Stimulated activated CD4-positive, alpha-beta T cell treated with anti-CD3 and anti-CD28 coated beads, Interleukin-2, amount 100 ng/mL, for 4 hours (primary cell): ENCODE measurements at regions not wholly inside any gene's neighbourhood (a gene's known extent, or its start where the extent isn't known, plus 50 kb on each side); places are given as distances from the start of the nearest gene placed in this dataset.

ENCODE experiments used
- DNase-seq: peaks from one replicate; pipeline ENCODE4 v3.0.0-alpha.2; 2020; ENCODE audit warnings: low read depth

DNA sequence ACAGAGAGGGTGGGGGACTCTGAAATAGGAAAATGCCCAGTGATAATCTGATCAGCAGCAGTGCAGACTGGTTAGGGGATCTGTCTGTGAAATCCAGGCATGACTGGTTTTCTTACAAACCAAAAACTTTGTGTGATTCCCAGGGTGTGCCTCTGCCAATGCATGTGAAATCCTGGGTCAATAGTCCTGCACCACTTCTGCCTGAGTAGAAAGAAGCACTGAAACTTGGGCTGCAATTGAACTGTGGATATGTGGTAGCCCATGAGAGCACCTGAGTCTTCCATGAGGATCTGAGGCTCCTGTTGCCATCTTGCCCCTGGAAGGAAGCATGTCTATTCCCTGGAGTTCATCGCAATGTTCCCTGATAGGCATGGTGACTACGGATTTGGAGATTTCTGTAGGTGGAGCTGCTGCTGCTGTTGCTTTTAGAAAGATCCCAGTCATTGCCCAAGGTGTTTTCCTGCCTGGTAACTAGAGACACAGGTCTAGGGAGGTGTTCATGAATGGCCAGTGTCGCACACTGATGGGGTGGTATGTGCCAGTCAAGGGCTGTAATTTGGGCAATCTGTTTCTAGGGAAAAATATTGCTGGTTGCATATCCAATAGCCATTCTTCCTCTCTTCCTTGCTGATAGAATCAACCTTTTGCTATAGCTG is 146.7 kb downstream of the CARTPT start:
- DNase-seq: no peak

DNA sequence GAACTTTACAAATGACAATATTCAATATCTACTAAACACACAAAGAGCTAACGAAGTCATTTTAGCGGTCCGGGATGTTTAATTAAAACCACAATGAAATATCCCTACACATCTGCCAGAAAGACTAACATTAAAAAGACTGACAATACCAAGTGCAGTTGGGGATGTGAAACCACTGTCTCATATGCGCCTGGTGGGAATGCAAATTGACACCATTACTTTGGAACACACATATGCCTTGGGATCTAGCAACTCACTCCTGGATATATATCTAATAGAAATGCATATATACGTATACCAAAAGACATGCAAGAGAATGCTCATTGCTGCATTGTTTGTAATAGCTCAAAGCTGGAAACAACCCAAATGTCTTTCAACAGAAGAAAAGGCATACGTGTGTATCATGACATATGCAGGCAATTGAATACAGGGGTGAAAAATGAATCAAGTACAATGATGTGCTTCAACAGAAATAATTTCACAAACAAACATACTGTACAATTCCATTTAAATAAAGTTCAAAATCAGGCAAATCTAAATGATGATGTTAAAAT is 153.3 kb downstream of the CARTPT start:
- no peak for DNase-seq

DNA sequence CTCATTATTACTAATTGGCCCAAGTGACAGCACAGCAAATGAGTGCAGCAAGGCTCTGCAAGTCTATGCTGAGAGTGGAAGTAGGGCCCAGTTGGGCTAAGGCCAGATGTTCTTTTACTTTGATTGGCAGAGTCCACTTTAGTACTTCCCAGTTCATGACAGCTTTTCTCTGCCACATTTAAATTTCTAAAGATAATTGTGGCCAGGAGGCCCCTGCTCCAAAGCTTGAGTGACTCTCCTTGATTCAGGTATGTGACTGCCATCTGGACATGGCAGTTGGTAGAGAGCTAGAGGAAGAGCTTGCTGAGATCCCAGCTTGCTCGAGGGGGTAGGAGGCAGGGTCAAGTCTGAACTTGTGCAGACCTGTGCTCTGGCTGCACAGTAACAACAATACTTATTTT is 154.1 kb downstream of the CARTPT start:
- DNase-seq: no peak

DNA sequence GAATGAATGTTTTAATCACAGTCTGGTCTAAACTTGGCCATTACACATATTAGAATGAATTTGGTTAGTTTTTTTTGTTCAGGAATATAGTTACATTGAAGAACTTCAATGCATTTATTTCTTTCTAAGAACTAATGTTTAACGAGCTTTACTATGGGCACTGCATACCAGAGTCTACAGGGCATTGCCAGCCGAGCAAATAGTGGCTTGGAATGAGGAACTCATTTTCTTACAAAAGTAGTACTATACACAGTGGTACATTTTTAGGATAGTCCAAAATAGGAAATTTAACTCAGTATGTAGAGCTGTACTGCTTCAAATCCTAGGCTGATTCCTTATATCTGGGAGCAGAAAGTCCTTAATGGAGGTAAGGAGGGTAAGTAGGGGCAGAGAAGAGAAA is 155.4 kb downstream of the CARTPT start:
- DNase-seq: no peak

DNA sequence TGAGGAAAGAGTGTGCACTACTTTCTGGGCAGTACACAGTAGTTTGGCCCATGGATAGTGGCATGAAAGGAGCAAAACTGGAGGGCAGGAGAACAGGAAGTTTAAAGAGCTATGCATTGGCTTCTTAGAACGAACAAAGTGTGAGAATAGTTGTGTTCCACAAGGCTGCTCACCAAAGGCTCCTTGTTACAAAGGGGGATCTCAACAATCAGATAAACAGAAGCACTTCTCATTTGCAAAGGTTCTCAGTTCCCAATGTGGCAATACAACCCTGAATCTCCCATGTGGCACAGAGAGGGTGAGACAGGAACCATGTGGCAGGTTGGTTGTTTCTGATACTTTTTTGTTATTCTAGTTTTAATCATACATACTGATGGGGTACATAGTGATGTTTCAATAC is 158.4 kb downstream of the CARTPT start:
- DNase-seq: no peak

DNA sequence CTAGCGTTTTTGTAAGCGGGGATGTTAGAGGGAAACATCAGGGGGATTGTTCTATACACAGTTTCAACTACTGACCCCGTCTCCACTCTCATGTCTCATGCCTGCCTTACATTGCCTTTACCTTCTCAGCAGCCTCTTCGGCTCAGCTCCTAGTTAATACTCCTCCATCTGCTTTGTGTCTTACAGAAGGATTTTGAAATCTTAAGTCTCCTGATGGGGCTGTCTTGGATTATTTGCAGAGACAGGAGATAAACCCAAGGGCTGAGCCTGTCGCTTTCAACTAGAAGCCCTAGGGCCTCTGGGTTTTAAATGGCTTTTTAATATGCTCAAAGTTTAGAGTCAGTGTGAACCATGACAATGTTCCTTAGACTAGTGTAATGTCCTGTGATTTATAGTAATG is 161.5 kb downstream of the CARTPT start:
- DNase-seq: no peak

DNA sequence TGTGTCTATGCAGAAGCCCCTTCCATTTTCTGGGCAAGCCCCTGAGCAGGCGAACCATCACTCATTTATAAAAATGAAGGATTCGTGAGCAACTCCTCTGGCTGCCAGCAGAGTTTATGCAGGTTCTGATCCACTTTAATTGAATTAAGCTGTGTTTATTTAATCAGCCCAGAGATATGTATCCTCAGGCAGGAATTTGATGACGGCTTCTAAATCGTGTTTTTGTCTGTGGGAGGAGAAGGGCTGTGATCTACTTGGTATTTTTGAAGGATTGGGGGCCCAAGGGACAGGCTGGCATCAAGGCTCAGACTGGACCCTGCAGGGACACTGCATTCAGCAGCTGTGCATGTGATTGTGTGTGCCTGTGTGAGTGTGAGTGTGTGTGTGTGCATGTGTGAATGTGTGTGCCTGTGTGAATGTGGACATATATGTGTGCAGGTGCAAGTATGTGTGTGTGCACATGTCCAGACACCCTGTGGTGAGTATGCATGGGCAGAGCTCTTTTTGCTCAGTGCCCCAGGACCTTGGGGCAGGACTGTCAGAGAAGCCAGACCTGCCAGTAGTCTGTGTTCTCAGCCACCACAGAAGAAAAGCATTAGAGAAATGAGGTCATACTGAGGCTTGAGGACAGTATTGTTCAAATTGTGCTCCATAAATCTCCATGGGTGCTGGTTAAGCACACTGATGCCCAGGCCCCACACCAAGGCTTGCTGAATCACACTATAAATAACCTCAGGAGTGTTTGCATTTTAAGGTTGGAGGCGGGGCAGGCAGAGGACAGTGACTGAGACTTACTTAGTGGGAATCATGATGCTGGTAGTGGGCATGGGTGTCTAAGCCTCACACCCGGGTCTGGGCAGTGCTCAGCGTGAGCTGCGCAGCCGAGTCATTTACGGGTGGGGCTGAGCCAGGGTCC is 164.0 kb downstream of the CARTPT start:
- no peak for DNase-seq

DNA sequence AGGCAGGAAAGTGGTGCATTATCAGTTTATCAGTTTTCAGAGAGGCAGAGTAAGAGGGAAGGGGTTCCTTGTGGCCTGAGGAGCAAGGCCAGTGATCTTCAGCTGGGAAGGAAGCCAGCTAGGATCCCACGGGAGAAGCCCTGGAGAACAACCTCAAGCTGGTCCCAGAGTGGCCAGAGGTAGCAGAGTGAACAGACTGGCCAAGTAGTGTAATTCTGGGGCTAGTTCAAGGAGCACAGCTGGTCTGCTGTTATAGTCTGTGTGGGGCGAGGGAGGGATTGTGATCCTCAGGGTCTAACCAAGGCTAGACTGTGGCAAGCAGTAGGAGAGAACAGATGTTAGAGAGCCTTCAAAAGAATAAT is 164.6 kb downstream of the CARTPT start:
- no peak for DNase-seq

DNA sequence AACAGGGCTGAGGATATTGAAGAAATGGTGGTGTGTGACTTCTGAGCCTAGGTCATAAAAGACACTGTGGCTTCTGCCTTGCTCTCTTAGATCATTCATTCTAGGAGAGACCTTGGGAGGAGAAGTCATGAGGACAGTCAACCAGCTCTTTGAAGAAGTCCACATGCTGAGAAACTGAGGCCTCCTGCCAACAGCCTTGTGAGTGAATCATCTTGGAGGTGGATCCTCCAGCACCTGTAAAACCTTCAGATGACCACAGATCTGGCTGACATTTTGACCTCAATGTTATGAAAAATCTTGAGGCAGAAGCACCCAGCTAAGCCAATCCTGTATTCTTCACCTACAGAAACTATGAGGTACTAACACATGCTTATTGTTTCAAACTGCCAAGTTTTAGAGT is 165.9 kb downstream of the CARTPT start:
- DNase-seq: no peak

DNA sequence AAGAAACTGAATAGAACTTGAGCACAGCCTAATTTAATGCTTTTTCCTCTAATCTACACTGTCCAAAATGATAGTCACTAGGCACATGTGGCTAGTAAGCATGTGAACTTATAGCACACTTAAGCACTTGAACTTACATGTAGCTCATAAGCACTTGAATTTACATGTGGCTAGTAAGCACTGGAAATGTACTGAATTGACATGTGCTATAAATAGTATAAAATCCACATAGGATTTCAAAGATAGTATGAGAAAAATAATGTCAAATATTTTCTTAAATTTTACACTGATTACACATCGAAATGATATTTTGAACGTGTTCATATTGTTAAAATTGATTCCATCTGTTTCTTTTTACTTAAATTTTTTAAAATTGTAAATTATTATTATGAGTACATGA is 167.3 kb downstream of the CARTPT start:
- no peak for DNase-seq

DNA sequence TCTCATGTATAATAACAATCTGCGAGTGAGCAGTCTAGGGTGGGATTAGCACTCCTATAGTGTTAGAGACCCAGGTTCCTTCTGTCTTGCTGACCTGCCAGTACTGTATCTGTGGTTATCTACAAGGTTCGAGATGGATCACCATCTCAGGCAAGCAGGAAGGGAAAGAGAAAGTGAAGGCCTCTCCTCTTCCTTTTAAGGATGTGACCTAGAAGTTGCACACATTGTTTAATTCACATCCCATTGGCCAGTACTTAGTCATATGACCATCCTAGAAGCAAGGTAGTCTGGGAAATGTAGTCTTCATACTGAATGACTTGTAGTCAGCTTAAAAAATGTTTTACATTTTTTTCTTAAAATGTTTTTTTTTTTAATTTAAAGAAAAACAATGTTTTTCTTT is 168.6 kb downstream of the CARTPT start:
- DNase-seq: no peak

DNA sequence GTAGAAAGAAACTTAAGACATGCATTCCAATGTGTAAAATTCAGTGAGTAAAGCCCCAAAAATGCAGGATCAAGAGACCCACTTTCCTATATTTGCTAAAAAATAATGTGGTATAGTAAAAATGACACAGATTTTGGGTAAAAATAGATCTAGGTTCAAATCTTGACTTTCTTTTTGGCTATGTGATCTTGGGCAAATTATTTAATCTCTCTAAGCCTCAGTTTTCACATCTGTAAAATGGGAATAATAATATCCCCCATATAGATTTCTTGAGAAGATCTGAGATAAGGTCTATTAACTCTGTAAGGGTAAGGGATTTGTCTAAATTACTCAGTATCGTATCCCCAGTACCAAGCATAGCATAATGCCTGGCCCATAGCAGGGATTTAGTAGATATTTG is 172.3 kb downstream of the CARTPT start:
- no peak for DNase-seq

DNA sequence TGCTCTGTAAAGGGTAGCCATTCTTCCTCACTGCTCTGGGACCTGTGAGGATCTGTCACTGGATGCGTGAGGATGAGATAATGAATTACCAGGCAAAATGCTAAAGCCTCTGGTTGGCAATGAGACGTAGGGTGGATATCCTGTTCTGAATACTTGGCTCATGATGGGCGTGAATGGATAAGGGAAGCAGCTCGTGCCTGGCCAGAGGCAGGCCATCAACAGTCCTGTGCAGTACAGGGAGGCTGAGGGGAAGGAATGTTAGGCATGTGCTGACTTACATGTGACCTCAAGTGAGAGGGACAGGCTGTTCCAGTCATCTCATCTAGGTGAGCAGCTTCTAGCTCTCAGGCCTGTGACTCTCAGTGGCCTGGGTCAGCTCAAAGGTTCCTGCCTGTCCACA is 172.8 kb downstream of the CARTPT start:
- DNase-seq: no peak

DNA sequence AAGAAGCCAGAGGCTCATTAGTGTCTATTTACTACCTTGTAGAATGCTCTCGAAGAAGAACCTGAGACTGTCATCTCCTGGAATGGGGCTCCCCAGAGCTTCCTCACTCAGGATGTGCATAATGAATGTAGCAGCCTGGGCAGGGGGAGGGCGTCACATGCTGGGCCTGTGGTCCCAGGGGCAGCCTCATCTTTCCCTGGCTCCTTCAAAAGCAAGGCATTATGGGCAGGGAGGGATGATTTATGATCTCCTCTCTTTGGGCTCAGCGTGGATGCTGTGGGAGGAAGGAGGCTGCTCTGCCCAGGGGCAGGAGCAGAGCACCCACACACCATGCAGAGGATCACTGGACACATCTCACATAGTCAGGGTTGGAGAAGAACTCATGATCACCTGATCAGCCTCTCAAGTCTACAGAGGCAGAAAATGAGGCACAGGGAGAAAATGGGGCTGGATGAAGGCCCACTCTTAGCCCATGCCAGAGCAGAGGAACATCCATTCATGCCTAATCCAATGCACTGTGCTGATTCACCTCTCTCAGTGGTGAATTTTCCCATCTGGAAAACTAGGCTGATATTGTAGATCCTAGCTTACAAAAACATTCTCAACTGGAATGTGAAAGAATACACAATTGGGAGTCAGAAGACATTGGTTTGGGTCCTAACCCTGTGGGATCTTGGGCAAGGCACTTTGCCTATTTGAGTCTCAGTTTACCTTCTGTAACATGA is 173.7 kb downstream of the CARTPT start:
- no peak for DNase-seq

DNA sequence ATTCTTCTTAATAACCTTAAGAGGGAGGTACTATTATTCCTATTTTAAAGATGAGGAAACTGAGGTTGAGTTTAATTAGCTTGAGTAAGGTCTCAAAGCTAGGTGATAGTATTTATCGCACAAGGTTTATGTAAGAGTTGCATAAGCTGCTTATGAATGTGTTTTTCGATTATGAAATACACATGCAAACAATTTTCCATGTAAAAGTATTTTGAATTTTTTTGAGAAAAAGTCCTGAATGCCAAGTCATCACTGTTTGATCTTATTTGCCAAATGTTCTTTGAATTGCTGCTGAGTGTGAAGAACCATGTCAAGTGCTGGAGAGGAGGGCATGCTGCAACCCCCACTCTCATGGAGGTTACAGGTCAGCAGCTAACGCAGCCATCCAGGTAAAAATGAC is 174.4 kb downstream of the CARTPT start:
- DNase-seq: no peak

DNA sequence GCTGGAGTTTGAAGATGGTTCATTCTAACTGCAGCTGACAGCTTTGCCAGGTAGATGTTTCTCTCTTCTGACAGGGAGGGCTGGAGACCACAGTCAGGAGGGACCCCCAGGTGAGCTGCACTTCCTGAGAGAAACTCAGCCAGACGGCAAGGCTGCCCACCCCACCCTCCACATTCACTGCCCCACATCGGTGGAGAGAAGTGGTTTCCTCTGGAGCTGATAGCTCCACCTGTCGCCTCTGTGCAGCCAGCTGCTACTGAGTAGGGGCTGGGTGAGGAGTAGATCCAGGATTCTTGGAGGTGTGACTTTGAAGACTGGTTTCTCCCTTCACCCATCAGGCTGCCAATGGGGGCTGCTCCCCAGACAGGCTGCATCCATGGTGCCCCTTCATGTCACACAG is 175.0 kb downstream of the CARTPT start:
- DNase-seq: no peak

DNA sequence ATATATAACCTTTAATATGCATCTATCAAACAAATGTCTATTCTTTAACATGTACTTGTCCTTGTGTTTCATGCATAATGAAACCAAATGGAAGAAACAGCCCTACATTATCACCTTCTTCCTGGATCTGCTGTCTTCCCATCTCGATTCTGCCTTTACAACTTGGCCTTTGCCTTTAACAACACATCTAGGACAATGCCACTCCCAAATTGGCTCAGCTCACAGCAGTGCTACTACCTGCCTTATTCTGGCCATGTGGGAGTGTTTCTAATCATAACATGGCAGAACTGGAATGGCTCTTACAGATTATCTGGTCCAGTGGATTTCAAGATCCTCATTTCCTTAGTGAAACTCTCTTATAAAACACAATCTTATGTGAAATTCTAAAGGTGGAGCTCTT is 176.5 kb downstream of the CARTPT start:
- no peak for DNase-seq

DNA sequence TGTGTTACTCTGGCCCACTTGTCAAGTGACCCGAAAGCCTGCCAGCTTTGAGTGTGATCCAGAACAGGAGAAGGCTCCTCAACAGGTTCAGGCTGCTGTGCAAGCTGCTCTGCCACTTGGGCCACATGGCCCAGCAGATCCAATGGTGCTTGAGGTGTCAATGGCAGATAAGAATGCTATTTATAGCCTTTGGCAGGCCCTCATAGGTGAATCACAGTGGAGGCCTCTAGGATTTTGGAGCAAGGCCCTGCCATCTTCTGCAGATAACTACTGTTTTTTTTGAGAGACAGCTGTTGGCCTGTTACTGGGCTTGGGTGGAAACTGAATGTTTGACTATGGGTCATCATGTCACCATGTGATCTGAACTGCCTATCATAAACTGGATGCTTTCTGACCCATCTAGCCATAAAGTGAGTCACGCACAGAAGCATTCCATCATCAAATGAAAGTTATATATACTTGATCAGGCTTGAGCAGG is 180.8 kb downstream of the CARTPT start:
- no peak for DNase-seq

DNA sequence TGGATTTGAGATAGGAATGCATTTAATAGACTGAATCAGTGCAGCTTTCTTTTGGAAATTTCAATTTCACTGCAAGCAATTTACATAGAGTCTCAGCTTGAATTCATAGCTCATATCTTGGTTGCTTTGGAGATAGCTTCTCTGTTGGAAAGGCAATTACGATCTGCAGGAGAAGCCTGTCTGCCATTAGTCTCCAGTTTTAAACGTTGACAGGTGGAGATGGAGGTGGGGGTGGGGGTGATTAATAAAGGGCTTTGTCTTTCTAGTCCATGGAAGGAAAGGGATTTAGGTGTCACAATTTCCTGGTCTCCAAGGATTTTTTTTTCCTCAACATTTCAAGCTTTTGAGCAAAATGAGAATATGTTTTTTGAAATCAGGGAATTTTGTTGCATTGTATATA is 184.7 kb downstream of the CARTPT start:
- DNase-seq: no peak

DNA sequence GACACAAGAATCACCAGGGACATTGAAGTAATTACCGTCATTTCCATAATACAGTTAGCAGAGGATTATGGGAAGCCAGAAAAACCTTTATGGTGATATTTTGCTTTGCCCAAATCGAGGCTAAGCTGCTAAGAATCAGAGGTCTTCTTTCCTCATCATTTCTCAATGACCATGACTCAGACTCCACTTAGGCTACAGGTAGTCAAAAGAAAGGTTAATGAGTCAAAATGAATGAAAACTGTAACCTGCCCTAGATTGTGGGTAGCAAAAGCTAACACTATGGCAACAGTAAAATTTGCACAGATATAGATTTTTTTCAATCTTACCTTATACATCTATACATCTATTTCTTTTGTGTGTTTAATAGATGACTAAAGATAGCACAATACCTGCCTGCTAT is 185.8 kb downstream of the CARTPT start:
- no peak for DNase-seq

DNA sequence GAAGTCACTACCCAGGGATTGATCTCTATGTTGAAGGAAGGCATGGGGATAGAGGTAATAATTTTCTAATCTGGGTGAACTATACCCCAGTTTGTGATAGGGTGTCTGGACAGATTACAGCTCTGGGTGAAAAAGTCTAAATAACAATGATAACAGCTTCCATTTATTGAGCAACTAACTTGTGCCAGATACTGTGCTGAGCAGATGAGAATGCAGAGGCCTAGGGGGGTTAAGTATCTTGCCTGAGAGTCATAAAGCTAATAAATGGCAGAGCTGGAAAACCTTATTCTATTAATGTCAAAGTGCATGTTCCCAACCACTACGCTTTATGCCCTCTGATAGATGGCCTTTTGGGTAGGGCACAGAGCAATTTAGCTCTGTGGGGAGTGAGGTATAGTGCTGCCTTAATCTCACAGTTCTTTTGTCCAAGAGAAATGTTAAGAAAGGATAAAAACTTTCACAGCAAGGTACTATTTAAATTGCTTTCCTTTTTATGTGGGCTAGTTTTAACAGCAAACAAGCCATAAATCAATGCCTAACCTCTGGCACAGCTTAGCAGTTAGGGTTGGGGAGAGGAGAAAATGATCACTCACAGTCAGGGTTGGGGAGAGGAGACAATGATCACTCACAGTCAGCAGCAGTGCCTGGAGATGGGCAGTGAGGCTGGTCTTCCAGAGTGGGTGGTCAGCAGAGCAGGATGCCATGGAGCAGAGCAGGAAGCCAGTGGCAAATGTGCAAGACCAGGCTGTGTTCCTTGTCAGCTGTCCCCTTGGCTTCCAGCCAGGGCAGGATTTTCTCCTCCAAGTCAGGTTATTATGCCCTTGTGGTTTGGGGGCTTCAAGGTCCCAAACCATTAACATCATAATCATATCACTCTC is 187.0 kb downstream of the CARTPT start:
- DNase-seq: no peak
